H1 (cell line): ENCODE measurements at regions not wholly inside any gene's neighbourhood (a gene's known extent, or its start where the extent isn't known, plus 50 kb on each side); places are given as distances from the start of the nearest gene placed in this dataset.

ENCODE experiments used
- CTCF ChIA-PET: fragments of 300-600 bp; sonication (Branson Sonifier 250); formaldehyde crosslinking; loops from one replicate; lab custom pipeline; 2021; ENCODE audit not compliant: partially characterized antibody; lab: Charles Lee
- POLR2A ChIA-PET: fragments of 300-600 bp; sonication (Branson Sonifier 250); formaldehyde crosslinking; loops from one replicate; lab custom pipeline; 2021; ENCODE audit warnings: inconsistent platforms; ENCODE audit not compliant: partially characterized antibody; lab: Charles Lee
- DNase-seq, 2 experiments: peaks; one replicate each; pipeline versions ENCODE4 v3.0.0 to v3.0.0-alpha.2; 2010 to 2022; ENCODE audit warnings: low spot score in 2 of 2, low read depth in 1 of 2, mixed read lengths in 1 of 2
- FAIRE-seq: peaks from 2 replicates; lab custom pipeline; 2011; peaks lifted over from hg19 to GRCh38; lab: Jason Lieb, UNC
- H2AFZ ChIP-seq: 2 replicates; pipeline ENCODE4 v1.8.1; 2012; ENCODE audit warnings: low read length, inconsistent platforms
- H2AK5ac ChIP-seq: 2 replicates; pipeline ENCODE4 v1.6.1; 2013; ENCODE audit warnings: low read depth, low read length
- H2BK120ac ChIP-seq: replicated peaks from 2 replicates; pipeline ENCODE3; 2013; ENCODE audit warnings: low read depth, low read length, inconsistent platforms
- H2BK12ac ChIP-seq: 2 replicates; pipeline ENCODE4 v1.6.1; 2013; ENCODE audit warnings: low read depth, low read length
- H2BK15ac ChIP-seq: 2 replicates; pipeline ENCODE4 v1.6.1; 2013; ENCODE audit warnings: low read length
- H2BK20ac ChIP-seq: 2 replicates; pipeline ENCODE4 v1.6.1; 2013; ENCODE audit warnings: low read length
- H2BK5ac ChIP-seq: 2 replicates; pipeline ENCODE4 v1.6.1; 2013; ENCODE audit warnings: low read depth, low read length
- H3K14ac ChIP-seq: 2 replicates; pipeline ENCODE4 v1.6.1; 2013; ENCODE audit warnings: inconsistent platforms; ENCODE audit not compliant: insufficient read length
- H3K18ac ChIP-seq: 2 replicates; pipeline ENCODE4 v1.6.1; 2013; ENCODE audit warnings: low read length; ENCODE audit errors: extremely low read depth
- H3K23ac ChIP-seq: 2 replicates; pipeline ENCODE4 v1.6.1; 2013; ENCODE audit warnings: inconsistent platforms; ENCODE audit not compliant: insufficient read length
- H3K23me2 ChIP-seq: 2 replicates; pipeline ENCODE4 v1.6.1; 2013; ENCODE audit warnings: low read depth, low read length
- H3K27ac ChIP-seq: 2 replicates; pipeline ENCODE4 v1.6.1; 2011; ENCODE audit warnings: low read depth, low read length, inconsistent platforms
- H3K27me3 ChIP-seq, 4 experiments: replicated peaks in 1 of 4; 1 replicate in 1 of 4; 2 replicates in 3 of 4; pipeline versions ENCODE4 v1.6.1 to v1.8.1; 2011 to 2013; ENCODE audit warnings: low read length in 3 of 4, mild to moderate bottlenecking in 3 of 4, inconsistent platforms in 2 of 4, mixed read lengths in 2 of 4, moderate library complexity in 1 of 4; ENCODE audit not compliant: control insufficient read depth in 3 of 4, insufficient read depth in 3 of 4; ENCODE audit errors: extremely low read depth in 1 of 4
- H3K36me3 ChIP-seq, 4 experiments: 2 replicates each; pipeline versions ENCODE4 v1.6.1 to v1.8.1; 2011 to 2013; ENCODE audit warnings: mild to moderate bottlenecking in 4 of 4, low read length in 3 of 4, moderate library complexity in 2 of 4, control low read depth in 1 of 4, inconsistent platforms in 1 of 4; ENCODE audit not compliant: insufficient read depth in 4 of 4, control insufficient read depth in 2 of 4
- H3K4ac ChIP-seq: replicated peaks from 2 replicates; pipeline ENCODE3; 2013; ENCODE audit warnings: low read length, low read depth, mixed read lengths, inconsistent platforms; ENCODE audit not compliant: insufficient read length
- H3K4me1 ChIP-seq, 4 experiments: replicated peaks in 1 of 4; 1 replicate in 1 of 4; 2 replicates in 3 of 4; pipeline versions ENCODE4 v1.6.1 to v1.8.1; 2011 to 2013; ENCODE audit warnings: low read length in 3 of 4, inconsistent platforms in 2 of 4, mixed read lengths in 1 of 4; ENCODE audit not compliant: insufficient read depth in 4 of 4, control insufficient read depth in 3 of 4
- H3K4me2 ChIP-seq, 2 experiments: 2 replicates each; pipeline versions ENCODE4 v1.6.1 to v1.8.1; 2011 to 2013; ENCODE audit warnings: low read depth in 2 of 2, low read length in 2 of 2, control low read depth in 1 of 2, inconsistent platforms in 1 of 2, mild to moderate bottlenecking in 1 of 2; ENCODE audit not compliant: insufficient read depth in 1 of 2
- H3K4me3 ChIP-seq, 4 experiments: fragments of 200-600, 300-600 bp in 1 of 4; sonication (generic), shearing (Covaris generic), sonication (Bioruptor Twin) in 1 of 4; 2 replicates each; pipeline versions ENCODE4 v1.5.1 to v1.8.1; 2011 to 2016; ENCODE audit warnings: low read length in 4 of 4, low read depth in 3 of 4, control low read depth in 2 of 4, inconsistent platforms in 2 of 4, mild to moderate bottlenecking in 2 of 4, mixed read lengths in 1 of 4, moderate library complexity in 1 of 4; ENCODE audit not compliant: insufficient read depth in 2 of 4; ENCODE audit errors: extremely low read depth in 1 of 4
- H3K56ac ChIP-seq: replicated peaks from 2 replicates; pipeline ENCODE3; 2013; ENCODE audit warnings: low read depth, mild to moderate bottlenecking, mixed read lengths, low read length, inconsistent platforms; ENCODE audit not compliant: insufficient read length
- H3K79me1 ChIP-seq: 2 replicates; pipeline ENCODE4 v1.6.1; 2013; ENCODE audit warnings: low read depth, low read length, control low read depth
- H3K79me2 ChIP-seq, 2 experiments: 2 replicates each; pipeline versions ENCODE4 v1.6.1 to v1.8.1; 2012 to 2013; ENCODE audit warnings: low read length in 2 of 2, mild to moderate bottlenecking in 2 of 2, inconsistent platforms in 1 of 2; ENCODE audit not compliant: insufficient read depth in 2 of 2, control insufficient read depth in 1 of 2
- H3K9ac ChIP-seq, 4 experiments: replicated peaks in 1 of 4; 1 replicate in 1 of 4; 2 replicates in 3 of 4; pipeline versions ENCODE4 v1.6.1 to v1.8.1; 2011 to 2013; ENCODE audit warnings: low read depth in 3 of 4, low read length in 3 of 4, control low read depth in 2 of 4, mild to moderate bottlenecking in 2 of 4, moderate library complexity in 2 of 4, inconsistent platforms in 1 of 4; ENCODE audit errors: extremely low read depth in 1 of 4
- H3K9me3 ChIP-seq, 2 experiments: 2 replicates each; pipeline versions ENCODE4 v1.6.1 to v1.8.1; 2012 to 2013; ENCODE audit warnings: mild to moderate bottlenecking in 2 of 2, moderate library complexity in 2 of 2, control low read depth in 1 of 2, inconsistent platforms in 1 of 2, low read depth in 1 of 2, low read length in 1 of 2, mixed read lengths in 1 of 2; ENCODE audit not compliant: insufficient read depth in 2 of 2
- H4K20me1 ChIP-seq, 2 experiments: replicated peaks in 1 of 2; 2 replicates each; pipeline versions ENCODE3 to v1.8.1; 2011 to 2013; ENCODE audit warnings: inconsistent platforms in 2 of 2, low read length in 2 of 2, mild to moderate bottlenecking in 1 of 2; ENCODE audit not compliant: insufficient read depth in 2 of 2, control insufficient read depth in 1 of 2
- H4K5ac ChIP-seq: 2 replicates; pipeline ENCODE4 v1.6.1; 2013; ENCODE audit warnings: low read length, low read depth, mixed read lengths, inconsistent platforms; ENCODE audit not compliant: insufficient read length
- H4K8ac ChIP-seq: 2 replicates; pipeline ENCODE4 v1.8.0; 2013; ENCODE audit warnings: mild to moderate bottlenecking, moderate library complexity, low read length, inconsistent platforms; ENCODE audit not compliant: insufficient read depth; ENCODE audit errors: extremely low read depth
- H4K91ac ChIP-seq: replicated peaks from 2 replicates; pipeline ENCODE3; 2013; ENCODE audit warnings: low read length, mixed read lengths, inconsistent platforms; ENCODE audit not compliant: insufficient read length
- CBX5 ChIP-seq: fragments of 300-800, 300-1000 bp; sonication (generic); IDR thresholded peaks from 2 replicates; pipeline ENCODE4 v1.7.1; 2016; ENCODE audit warnings: antibody characterized with exemption, low read length, low read depth
- CBX8 ChIP-seq: fragments of 300-800, 300-1000 bp; sonication (generic); IDR thresholded peaks from 2 replicates; pipeline ENCODE4 v1.7.1; 2016; ENCODE audit warnings: low read depth, low read length, borderline replicate concordance
- CHD2 ChIP-seq: IDR thresholded peaks from 2 replicates; pipeline ENCODE4 v1.6.1; 2012; ENCODE audit warnings: low read length, improper control_type of control experiment
- EZH2 ChIP-seq: fragments of 200-600 bp; sonication (generic); IDR thresholded peaks from 2 replicates; pipeline ENCODE4 v1.7.1; 2012; ENCODE audit warnings: low read depth, mild to moderate bottlenecking, moderate library complexity, low read length, inconsistent platforms; ENCODE audit not compliant: severe bottlenecking
- SIRT6 ChIP-seq: IDR thresholded peaks from one replicate; pipeline ENCODE4 v1.7.1; 2012; ENCODE audit warnings: low read length, inconsistent platforms
- SP4 ChIP-seq: IDR thresholded peaks from 2 replicates; pipeline ENCODE4 v1.6.1; 2012; ENCODE audit warnings: low read length, inconsistent platforms
- TEAD4 ChIP-seq: IDR thresholded peaks from 2 replicates; pipeline ENCODE4 v1.6.1; 2012; ENCODE audit warnings: low read depth, low read length, inconsistent platforms, mixed read lengths
- WGBS, 2 experiments: shearing (Covaris generic) in 1 of 2; methylation state at CpG; one replicate each; pipeline versions ENCODE4 v1.1.6 to v1.1.7; 2013 to 2015; ENCODE audit warnings: low lambda C conversion rate in 2 of 2, mixed read lengths in 2 of 2, inconsistent platforms in 1 of 2, low coverage in 1 of 2, missing lambda C conversion rate in 1 of 2; ENCODE audit not compliant: insufficient replicate concordance in 2 of 2, insufficient coverage in 1 of 2, insufficient read length in 1 of 2; ENCODE audit errors: extremely low coverage in 1 of 2, missing lambda C conversion rate in 1 of 2; 5-methylcytosine and 5-hydroxymethylcytosine counted together
- TF ChIP-seq, protein P1 (sequence below): IDR thresholded peaks from 2 replicates; pipeline ENCODE4 v1.6.1; 2011; ENCODE audit warnings: low read length, improper control_type of control experiment

DNA sequence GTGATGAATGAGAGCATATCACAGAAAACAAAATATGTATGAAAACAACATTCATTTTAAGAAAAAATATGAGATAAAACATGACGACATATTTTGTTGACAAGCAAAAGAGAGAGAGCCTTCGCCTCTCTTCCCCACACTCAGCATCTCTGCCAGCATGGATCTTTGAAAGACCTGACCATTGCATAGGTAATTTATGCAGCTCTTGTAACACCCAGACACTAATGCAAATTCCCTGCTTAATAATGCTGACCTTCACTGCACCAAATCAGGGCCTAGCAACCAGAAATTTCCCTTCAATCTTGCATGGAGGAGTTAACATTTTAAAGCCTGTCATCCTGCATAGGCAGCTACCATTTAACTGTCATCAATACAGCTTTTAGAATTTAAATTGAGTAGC, 50.0 kb upstream of the CNR1 start:
- 87% methylated on average over 2 of the region's 2 CpGs; no CpG with 5 or more reads in 1 of the 2 experiments for WGBS, 2 experiments
- no peak overlapping the region for H2BK20ac ChIP-seq
- DNase-seq = no peak
- no peaks in the 10 kb centered on the region for H3K79me1 ChIP-seq
- H3K4me2 ChIP-seq = no peak overlapping the region
- H3K9ac ChIP-seq = no peak overlapping the region
- H2BK15ac ChIP-seq = no peak overlapping the region
- no peak overlapping the region for H3K27ac ChIP-seq
- no peak overlapping the region for H3K4me3 ChIP-seq
- ChIA-PET CTCF (interaction anchor here (0.9 kb wide), 1 partner anchor 277 kb away, joined by 3 read pairs; no protein-coding TSS in a partner anchor), POLR2A (no interaction called here)
- no peak overlapping the region for H4K91ac ChIP-seq
- no peak overlapping the region for H2BK12ac ChIP-seq
- no peak overlapping the region for H2AFZ ChIP-seq
- TF ChIP-seq EZH2 (no peak), CBX8 (no peak), SP4 (no peak), CBX5 (no peak), SIRT6 (no peak), TEAD4 (no peak), CHD2 (no peak)
- TF ChIP-seq, protein P1, sequence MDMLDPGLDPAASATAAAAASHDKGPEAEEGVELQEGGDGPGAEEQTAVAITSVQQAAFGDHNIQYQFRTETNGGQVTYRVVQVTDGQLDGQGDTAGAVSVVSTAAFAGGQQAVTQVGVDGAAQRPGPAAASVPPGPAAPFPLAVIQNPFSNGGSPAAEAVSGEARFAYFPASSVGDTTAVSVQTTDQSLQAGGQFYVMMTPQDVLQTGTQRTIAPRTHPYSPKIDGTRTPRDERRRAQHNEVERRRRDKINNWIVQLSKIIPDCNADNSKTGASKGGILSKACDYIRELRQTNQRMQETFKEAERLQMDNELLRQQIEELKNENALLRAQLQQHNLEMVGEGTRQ = no peak
- FAIRE-seq = no peak
- H3K23ac ChIP-seq = no peak overlapping the region
- H2AK5ac ChIP-seq = no peak overlapping the region
- H3K56ac ChIP-seq = no peak overlapping the region
- H4K20me1 ChIP-seq = no peaks in the 10 kb centered on the region
- H3K4me1 ChIP-seq = peaks cover 0 to 2% (median 0%) of the 10 kb centered on the region in 4 experiments; a peak in 1 of 7 replicates
- H3K36me3 ChIP-seq = no peaks in the 10 kb centered on the region
- no peak overlapping the region for H3K14ac ChIP-seq
- no peak overlapping the region for H2BK120ac ChIP-seq
- no peak overlapping the region for H3K4ac ChIP-seq
- no peak overlapping the region for H4K8ac ChIP-seq
- H3K18ac ChIP-seq = no peak overlapping the region
- no peaks in the 10 kb centered on the region for H3K27me3 ChIP-seq
- no peaks in the 10 kb centered on the region; the same call in 1 of the 2 replicates for H3K23me2 ChIP-seq
- H3K79me2 ChIP-seq = no peaks in the 10 kb centered on the region
- no peak overlapping the region for H2BK5ac ChIP-seq
- H3K9me3 ChIP-seq = no peaks in the 10 kb centered on the region
- H4K5ac ChIP-seq = no peak overlapping the region
